IPS-NIHi7 (cell line): ENCODE measurements at regions not wholly inside any gene's neighbourhood (a gene's known extent, or its start where the extent isn't known, plus 50 kb on each side); places are given as distances from the start of the nearest gene placed in this dataset.
"Not testable (repeated sequence)": the region's sequence is repeated elsewhere in the genome, so short reads cannot be mapped to it uniquely, and the experiment has no call there.

Source experiments
- DNase-seq: peaks from one replicate; pipeline ENCODE4 v3.0.0; 2012; ENCODE audit warnings: mixed read lengths; ENCODE audit errors: extremely low spot score

GRCh38 chr11:22049276-22049675 is 143.6 kb upstream of the ANO5 start:
- no peak for DNase-seq

GRCh38 chr11:22065472-22065871 is 127.4 kb upstream of the ANO5 start:
- DNase-seq: no peak

DNA sequence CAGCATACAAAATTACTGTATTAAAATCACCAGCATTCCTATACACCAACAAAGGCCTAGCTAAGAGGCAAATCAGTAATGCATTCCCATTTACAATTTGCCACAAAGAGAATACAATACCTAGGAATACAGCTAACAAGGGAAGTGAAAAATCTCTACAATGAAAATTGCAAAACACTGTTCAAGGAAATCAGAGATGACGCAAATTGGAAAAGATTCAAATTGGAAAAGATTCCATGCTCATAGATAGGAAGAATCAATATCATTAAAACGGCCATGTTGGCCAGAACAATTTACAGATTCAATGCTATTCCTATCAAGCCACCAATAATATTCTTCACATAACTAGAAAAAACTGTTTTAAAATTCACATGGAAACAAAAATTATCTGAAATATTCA is 123.0 kb upstream of the ANO5 start:
- no peak for DNase-seq

DNA sequence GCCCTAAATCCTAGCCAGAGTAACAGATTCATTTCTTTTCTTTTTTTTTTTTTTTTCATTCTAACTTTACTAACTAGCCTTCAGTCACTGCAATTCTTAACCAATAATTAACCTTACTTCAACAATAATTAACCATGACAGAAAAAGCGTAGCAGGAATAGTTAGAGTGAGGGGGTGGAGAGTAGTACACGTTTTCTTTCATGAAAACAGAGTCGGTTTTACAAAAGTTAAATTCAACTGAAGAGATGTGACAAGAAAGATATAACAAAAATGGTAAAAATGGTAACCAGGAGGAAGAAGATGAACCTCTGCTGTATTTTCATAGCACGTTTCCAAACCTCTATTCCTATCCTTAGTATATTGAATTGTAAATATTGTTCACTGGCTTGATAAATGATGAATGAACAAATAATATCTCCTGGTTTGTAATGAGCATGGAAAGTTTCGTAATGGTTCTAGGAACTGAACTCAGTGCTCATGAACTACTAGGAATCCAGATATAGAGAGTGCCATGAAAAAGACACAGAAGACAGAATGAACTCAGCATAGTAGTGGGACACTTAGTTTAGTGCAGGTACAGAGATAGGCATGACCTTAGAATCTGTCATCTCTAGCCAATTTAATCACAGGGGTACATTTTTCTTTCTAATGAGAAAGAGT is 116.5 kb upstream of the ANO5 start:
- DNase-seq: no peak

DNA sequence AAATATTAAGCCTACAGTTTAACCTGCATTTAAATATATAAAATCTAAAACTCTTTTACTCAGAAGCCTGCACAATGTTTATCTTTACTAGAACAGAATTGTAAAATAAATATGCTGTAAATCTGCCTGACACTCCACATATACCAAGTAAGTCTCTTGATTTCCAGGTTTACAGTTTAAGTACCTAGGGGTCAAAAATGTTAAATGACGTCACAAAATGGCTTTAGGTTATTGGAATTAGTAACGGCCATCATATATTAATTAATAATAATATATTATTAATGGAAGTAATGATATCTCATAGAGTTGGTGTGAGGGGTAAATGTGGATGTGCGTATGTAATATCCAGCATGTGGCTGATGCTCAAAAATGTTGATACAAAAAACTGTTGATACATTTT is 114.8 kb upstream of the ANO5 start:
- no peak for DNase-seq

- no peak for DNase-seq
Observed at GRCh38 chr11:22079133-22079872, 113.6 kb upstream of the ANO5 start.

GRCh38 chr11:22082178-22082577 is 110.7 kb upstream of the ANO5 start:
- no peak for DNase-seq

- no peak for DNase-seq
Observed at GRCh38 chr11:22082788-22083187, 110.1 kb upstream of the ANO5 start.

GRCh38 chr11:22084056-22084455 is 108.8 kb upstream of the ANO5 start:
- DNase-seq: no peak

DNA sequence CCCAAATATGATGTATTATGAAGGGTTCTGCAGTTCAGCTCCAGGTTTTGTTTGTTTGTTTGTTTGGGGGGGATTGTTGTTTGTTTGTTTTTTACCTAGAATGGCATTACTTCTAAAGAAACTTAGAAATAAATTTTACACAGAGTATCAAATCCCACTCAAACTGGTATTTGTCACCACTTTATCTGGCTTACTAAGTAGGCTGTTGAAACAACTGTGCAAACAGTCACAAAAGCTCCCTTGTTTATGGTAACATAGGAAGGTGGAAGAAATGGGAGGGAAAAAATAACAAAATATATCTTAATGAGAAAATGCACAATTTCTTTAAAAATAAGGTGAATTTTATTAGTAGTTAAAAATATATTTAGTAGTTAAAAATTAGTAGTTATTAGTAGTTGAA is 108.3 kb upstream of the ANO5 start:
- no peak for DNase-seq

GRCh38 chr11:22089609-22090008 is 103.3 kb upstream of the ANO5 start:
- no peak for DNase-seq

DNA sequence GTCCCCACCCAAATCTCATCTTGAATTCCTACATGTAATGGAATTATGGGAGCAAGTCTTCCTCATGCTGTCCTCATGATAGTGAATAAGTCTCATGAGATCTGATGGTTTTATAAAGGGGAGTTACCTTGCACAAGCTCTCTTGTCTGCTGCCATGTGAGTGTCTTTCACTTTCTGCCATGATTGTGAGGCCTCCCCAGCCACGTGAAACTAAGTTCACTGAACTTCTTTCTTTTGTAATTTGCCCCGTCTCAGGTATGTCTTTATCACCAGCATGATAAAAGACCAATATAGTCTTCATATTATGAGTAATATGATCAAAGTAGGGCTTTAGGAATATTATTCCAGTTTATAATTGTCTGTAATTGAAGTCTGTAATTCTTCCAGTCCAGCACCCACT is 86.3 kb upstream of the ANO5 start:
- no peak for DNase-seq

DNA sequence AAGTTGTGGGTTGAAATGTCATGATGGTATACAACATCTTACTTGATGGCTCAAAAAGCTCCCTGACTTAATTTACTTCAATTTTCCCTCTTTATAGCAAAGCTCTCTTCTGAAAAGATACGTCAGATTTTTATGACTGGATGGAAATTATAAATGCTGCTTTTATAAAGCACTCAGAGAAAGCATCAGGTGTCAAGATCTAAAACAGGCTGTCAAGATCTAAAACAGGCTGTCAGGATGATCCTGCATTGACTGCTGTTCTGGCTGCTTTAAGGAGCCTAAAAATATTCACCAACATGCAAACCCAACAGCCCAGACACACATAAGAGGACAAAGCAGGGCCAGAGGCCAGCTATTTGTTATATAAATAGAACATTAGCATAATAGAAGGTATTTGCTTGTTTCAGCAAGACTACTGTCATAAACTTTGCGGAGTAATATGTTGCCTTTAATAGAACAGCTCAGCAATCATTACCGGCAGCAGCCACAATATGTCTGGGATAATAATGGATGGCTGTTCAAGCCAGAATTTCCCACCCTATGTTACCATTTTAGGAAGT is 77.3 kb upstream of the ANO5 start:
- no peak for DNase-seq

GRCh38 chr11:22127981-22128380 is 64.9 kb upstream of the ANO5 start:
- not testable (repeated sequence) for DNase-seq

GRCh38 chr11:22130462-22131053 is 62.3 kb upstream of the ANO5 start:
- DNase-seq: peak; percentile 21

GRCh38 chr11:22133776-22134175 is 59.1 kb upstream of the ANO5 start:
- DNase-seq: no peak

DNA sequence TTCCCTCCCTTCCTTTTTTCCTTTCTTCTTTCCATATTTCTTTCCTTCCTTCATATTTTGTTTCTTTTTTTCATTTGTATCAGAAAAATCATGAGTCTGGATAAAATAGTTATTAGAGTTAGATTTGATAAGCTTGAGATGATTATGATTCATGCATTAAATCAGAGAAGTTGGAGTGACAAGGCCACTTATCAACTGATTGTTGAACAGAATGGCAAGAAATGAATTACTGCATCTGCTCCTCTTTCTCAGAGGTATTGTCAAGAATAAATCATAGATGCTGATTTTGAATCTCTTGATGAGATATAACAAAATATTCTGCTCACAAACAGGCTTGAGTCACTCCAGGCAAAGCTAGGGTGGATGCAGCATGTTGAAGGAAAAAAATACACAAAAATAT is 54.6 kb upstream of the ANO5 start:
- no peak for DNase-seq
